ENCODE measurements at regions not wholly inside any gene's neighbourhood (a gene's known extent, or its start where the extent isn't known, plus 50 kb on each side); places are given as distances from the start of the nearest gene placed in this dataset.
A peak's percentile ranks its signal among the peaks of the same experiment; 100 is the strongest.

DNA sequence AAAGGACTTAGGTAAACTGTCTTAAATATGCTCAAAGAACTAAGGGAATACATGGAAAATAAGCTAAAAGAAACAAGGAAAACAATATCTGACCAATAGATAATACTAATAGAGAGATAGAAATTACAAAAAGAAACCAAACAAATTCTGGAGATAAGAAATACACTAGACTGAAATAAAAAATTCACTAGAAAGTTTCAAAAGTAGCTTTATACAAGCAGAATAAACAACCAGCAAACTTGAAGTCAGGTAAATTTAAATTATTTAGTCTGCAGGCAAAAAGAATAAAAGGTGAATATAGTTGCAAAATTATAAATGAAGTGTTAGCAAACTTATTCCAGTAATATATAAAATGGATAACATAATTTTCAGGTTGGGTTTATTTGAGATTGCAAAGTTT, 760.9 kb upstream of the INTU start:
- Histone ChIP-seq H3K4me1 (ENCODE audit: low read length) (0 out of 2 replicates have a peak, but pooled peaks cover 13% of the 10 kb centered on the region), H3K79me2 (ENCODE audit: low read length) (no peaks in the 10 kb centered on the region), H4K20me1 (ENCODE audit: insufficient read depth, low read length) (no peaks in the 10 kb centered on the region), H3K27me3 (replicated peaks; ENCODE audit: insufficient read depth, low read length) (no peaks in the 10 kb centered on the region), H3K27ac (ENCODE audit: low read length) (peak overlapping the region; percentile 47; the same call in 1 of the 2 replicates), H3K9me3 (replicated peaks; ENCODE audit: insufficient read depth, low read length) (no peaks in the 10 kb centered on the region), H3K9me2 (replicated peaks; ENCODE audit: insufficient read depth, low read length) (no peaks in the 10 kb centered on the region), H3K4me3 (ENCODE audit: low read length) (peak overlapping the region; percentile 39; the same call in 1 of the 2 replicates), H3K36me3 (replicated peaks; ENCODE audit: insufficient read depth, low read length) (no peaks in the 10 kb centered on the region), H3K9ac (ENCODE audit: low read length) (peak overlapping the region; percentile 40; the same call in 1 of the 2 replicates), H3K4me2 (ENCODE audit: low read depth, low read length) (peak overlapping the region; percentile 78; the same call in 1 of the 2 replicates), H2AFZ (ENCODE audit: low read length) (peak overlapping the region; percentile 82), H3F3A (ENCODE audit: insufficient read depth, low read length) (no peaks in the 10 kb centered on the region)
- no peak for TF ChIP-seq EZH2phosphoT487 (IDR thresholded peaks at IDR 0.05; ENCODE audit: low read length)
- TF ChIP-seq EZH2 (optimal IDR thresholded peaks at IDR 0.05; ENCODE audit: low read depth, low read length) = no peak
- TF ChIP-seq, protein P1, sequence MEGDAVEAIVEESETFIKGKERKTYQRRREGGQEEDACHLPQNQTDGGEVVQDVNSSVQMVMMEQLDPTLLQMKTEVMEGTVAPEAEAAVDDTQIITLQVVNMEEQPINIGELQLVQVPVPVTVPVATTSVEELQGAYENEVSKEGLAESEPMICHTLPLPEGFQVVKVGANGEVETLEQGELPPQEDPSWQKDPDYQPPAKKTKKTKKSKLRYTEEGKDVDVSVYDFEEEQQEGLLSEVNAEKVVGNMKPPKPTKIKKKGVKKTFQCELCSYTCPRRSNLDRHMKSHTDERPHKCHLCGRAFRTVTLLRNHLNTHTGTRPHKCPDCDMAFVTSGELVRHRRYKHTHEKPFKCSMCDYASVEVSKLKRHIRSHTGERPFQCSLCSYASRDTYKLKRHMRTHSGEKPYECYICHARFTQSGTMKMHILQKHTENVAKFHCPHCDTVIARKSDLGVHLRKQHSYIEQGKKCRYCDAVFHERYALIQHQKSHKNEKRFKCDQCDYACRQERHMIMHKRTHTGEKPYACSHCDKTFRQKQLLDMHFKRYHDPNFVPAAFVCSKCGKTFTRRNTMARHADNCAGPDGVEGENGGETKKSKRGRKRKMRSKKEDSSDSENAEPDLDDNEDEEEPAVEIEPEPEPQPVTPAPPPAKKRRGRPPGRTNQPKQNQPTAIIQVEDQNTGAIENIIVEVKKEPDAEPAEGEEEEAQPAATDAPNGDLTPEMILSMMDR (IDR thresholded peaks at IDR 0.05; ENCODE audit: low read length) = no peak
- DNase-seq = no peak

DNA sequence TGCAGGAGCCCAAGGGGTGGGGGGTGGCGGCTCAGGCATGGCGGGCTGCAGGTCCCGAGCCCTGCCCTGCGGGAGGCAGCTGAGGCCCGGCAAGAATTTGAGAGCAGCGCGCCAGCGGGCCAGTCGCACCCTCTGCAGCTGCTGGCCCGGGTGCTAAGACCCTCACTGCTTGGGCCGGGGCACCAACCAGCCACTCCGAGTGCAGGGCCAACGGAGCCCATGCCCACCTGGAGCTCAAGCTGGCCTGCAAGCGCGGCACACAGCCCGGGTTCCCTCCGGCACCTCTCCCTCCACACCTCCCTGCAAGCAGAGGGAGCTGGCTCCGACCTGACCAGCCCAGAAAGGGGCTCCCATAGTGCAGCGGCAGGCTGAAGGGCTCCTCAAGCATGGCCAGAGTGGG, 758.2 kb upstream of the INTU start:
- no peaks in the 10 kb centered on the region for H3K79me2 ChIP-seq (ENCODE audit: low read length)
- no peaks in the 10 kb centered on the region for H3K36me3 ChIP-seq (replicated peaks; ENCODE audit: insufficient read depth, low read length)
- H3K9ac ChIP-seq (ENCODE audit: low read length) = no peak overlapping the region
- no peak overlapping the region for H3K4me3 ChIP-seq (ENCODE audit: low read length)
- 0 out of 2 replicates have a peak, but pooled peaks cover 13% of the 10 kb centered on the region for H3K4me1 ChIP-seq (ENCODE audit: low read length)
- no peaks in the 10 kb centered on the region for H3F3A ChIP-seq (ENCODE audit: insufficient read depth, low read length)
- no peaks in the 10 kb centered on the region for H3K27me3 ChIP-seq (replicated peaks; ENCODE audit: insufficient read depth, low read length)
- H3K4me2 ChIP-seq (ENCODE audit: low read depth, low read length) = no peak overlapping the region
- no peaks in the 10 kb centered on the region for H4K20me1 ChIP-seq (ENCODE audit: insufficient read depth, low read length)
- no peak for DNase-seq
- no peaks in the 10 kb centered on the region for H3K9me3 ChIP-seq (replicated peaks; ENCODE audit: insufficient read depth, low read length)
- TF ChIP-seq EZH2 (optimal IDR thresholded peaks at IDR 0.05; ENCODE audit: low read depth, low read length) (no peak), EZH2phosphoT487 (IDR thresholded peaks at IDR 0.05; ENCODE audit: low read length) (no peak)
- TF ChIP-seq, protein P1 (IDR thresholded peaks at IDR 0.05; ENCODE audit: low read length) = no peak
- no peak overlapping the region for H3K27ac ChIP-seq (ENCODE audit: low read length)
- H2AFZ ChIP-seq (ENCODE audit: low read length) = no peak overlapping the region
- H3K9me2 ChIP-seq (replicated peaks; ENCODE audit: insufficient read depth, low read length) = no peaks in the 10 kb centered on the region

GRCh38 chr4:126888968-126889367, 743.8 kb upstream of the INTU start:
- H3K36me3 ChIP-seq (replicated peaks; ENCODE audit: insufficient read depth, low read length) = no peaks in the 10 kb centered on the region
- no peaks in the 10 kb centered on the region for H3K4me1 ChIP-seq (ENCODE audit: low read length)
- H3K9ac ChIP-seq (ENCODE audit: low read length) = no peak overlapping the region
- no peaks in the 10 kb centered on the region for H3K9me2 ChIP-seq (replicated peaks; ENCODE audit: insufficient read depth, low read length)
- H3K4me3 ChIP-seq (ENCODE audit: low read length) = no peak overlapping the region
- no peaks in the 10 kb centered on the region for H3K9me3 ChIP-seq (replicated peaks; ENCODE audit: insufficient read depth, low read length)
- H4K20me1 ChIP-seq (ENCODE audit: insufficient read depth, low read length) = no peaks in the 10 kb centered on the region
- H3K27me3 ChIP-seq (replicated peaks; ENCODE audit: insufficient read depth, low read length) = no peaks in the 10 kb centered on the region
- H3K4me2 ChIP-seq (ENCODE audit: low read depth, low read length) = no peak overlapping the region
- no peak overlapping the region for H3K27ac ChIP-seq (ENCODE audit: low read length)
- no peaks in the 10 kb centered on the region for H3F3A ChIP-seq (ENCODE audit: insufficient read depth, low read length)
- no peaks in the 10 kb centered on the region for H3K79me2 ChIP-seq (ENCODE audit: low read length)
- TF ChIP-seq EZH2phosphoT487 (IDR thresholded peaks at IDR 0.05; ENCODE audit: low read length) (no peak), EZH2 (optimal IDR thresholded peaks at IDR 0.05; ENCODE audit: low read depth, low read length) (no peak)
- TF ChIP-seq, protein P1 (IDR thresholded peaks at IDR 0.05; ENCODE audit: low read length) = no peak
- DNase-seq = no peak
- no peak overlapping the region for H2AFZ ChIP-seq (ENCODE audit: low read length)
